22Rv1 (cell line): ENCODE measurements at regions not wholly inside any gene's neighbourhood (a gene's known extent, or its start where the extent isn't known, plus 50 kb on each side); places are given as distances from the start of the nearest gene placed in this dataset.

Experiments
- CTCF ChIP-seq: fragments of 450-650 bp; IDR thresholded peaks from 2 replicates; pipeline ENCODE4 v1.5.1; 2017; ENCODE audit warnings: mild to moderate bottlenecking
- ZFX ChIP-seq: fragments of 450-650 bp; IDR thresholded peaks from 2 replicates; pipeline ENCODE4 v1.6.1; 2017; ENCODE audit warnings: antibody characterized with exemption, borderline replicate concordance

- TF ChIP-seq CTCF (no peak), ZFX (no peak)
Observed at GRCh38 chr12:107318806-107319532, 225.6 kb upstream of the CRY1 start.
